GM10266 (cell line): ENCODE measurements at regions not wholly inside any gene's neighbourhood (a gene's known extent, or its start where the extent isn't known, plus 50 kb on each side); places are given as distances from the start of the nearest gene placed in this dataset.

ENCODE experiments used
- DNase-seq: peaks from one replicate; pipeline ENCODE4 v3.0.0; 2012; ENCODE audit errors: extremely low spot score
- TF ChIP-seq, protein P1 (sequence below): IDR thresholded peaks from 2 replicates; pipeline ENCODE4 v1.5.1; 2012; ENCODE audit warnings: mild to moderate bottlenecking, low read depth; ENCODE audit not compliant: control insufficient read depth, insufficient read depth; ENCODE audit errors: missing control alignments

DNA sequence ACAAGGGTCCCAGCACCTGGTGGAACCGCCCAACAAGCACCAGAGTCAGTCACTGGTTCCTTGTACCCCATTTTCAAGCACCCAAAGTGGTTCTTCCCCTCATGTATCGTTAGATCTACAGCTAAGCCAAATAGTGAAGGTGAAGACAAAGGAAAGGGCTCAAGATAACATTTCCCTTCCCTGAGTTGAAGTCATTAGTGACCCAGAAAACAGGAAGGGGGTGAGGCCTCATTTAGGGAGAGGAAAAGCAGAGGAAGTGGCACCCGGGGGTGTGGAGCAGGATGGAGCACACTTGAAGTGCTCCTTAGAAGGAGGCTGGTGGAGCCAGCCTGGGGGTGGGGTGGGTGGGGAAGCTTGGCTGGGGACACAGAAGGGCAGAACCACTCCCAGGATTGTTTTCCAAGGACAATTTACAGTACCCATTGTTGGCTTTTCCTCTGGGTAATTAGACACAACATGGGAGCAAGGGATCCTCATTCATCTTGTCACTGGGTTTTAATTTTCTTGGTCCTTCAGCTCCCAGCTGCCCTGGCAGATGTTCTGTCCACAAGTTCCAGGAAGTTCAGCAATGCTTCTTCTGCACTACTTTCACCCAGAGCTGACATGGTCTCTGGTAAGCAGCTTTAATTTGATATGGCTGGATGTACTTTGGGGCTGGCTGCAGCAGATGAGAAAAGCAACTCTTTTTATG, 73.3 kb upstream of the CD93 start:
- TF ChIP-seq, protein P1, sequence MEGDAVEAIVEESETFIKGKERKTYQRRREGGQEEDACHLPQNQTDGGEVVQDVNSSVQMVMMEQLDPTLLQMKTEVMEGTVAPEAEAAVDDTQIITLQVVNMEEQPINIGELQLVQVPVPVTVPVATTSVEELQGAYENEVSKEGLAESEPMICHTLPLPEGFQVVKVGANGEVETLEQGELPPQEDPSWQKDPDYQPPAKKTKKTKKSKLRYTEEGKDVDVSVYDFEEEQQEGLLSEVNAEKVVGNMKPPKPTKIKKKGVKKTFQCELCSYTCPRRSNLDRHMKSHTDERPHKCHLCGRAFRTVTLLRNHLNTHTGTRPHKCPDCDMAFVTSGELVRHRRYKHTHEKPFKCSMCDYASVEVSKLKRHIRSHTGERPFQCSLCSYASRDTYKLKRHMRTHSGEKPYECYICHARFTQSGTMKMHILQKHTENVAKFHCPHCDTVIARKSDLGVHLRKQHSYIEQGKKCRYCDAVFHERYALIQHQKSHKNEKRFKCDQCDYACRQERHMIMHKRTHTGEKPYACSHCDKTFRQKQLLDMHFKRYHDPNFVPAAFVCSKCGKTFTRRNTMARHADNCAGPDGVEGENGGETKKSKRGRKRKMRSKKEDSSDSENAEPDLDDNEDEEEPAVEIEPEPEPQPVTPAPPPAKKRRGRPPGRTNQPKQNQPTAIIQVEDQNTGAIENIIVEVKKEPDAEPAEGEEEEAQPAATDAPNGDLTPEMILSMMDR: no peak
- no peak for DNase-seq

DNA sequence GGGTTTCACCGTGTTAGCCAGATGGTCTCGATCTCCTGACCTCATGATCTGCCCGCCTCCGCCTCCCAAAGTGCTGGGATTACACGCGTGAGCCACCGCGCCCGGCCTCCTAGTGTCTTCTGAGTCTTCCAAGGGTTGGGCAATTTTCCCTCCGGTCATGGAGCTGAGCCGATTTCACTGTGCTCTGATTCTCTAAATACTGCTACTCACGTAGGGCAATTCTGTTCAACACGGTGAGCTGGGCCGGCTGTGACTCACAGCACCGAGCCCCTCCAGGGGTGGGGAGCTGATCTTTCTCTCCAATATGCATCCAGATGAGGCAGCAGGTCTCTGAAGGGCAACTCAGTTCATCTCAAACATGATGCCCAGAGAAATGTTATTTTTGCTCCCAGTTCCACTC, 71.6 kb upstream of the CD93 start:
- TF ChIP-seq, protein P1: no peak

DNA sequence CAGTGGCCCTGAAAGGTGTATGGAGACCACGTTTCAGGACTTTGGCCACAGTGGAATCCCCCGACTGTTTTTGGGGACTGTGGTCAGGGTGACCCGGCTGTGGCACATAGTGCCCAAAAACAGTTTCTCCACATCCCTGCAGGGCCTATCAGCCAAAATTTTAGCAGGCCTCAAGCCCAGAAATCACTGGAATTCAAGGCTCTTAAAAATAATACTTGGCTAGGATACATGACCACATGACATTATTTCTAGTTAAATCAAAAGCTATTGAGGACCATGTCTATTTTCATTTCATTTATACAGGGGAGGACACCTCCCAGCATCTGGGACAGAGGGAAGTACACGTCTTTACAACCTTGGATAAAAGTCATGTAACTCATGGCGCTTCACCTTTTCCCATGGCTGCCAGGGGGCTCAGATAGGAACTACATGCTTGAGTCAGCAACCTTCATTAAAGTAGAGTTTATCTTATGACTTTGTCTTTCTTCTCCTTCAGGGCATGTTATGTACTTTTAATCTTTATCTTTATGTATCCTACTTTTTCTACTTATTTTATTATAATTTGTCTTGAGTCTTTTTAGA, 70.8 kb upstream of the CD93 start:
- TF ChIP-seq, protein P1: no peak
- no peak for DNase-seq

More for the DNA sequence above, 71.6 kb upstream of the CD93 start:
- DNase-seq: no peak

DNA sequence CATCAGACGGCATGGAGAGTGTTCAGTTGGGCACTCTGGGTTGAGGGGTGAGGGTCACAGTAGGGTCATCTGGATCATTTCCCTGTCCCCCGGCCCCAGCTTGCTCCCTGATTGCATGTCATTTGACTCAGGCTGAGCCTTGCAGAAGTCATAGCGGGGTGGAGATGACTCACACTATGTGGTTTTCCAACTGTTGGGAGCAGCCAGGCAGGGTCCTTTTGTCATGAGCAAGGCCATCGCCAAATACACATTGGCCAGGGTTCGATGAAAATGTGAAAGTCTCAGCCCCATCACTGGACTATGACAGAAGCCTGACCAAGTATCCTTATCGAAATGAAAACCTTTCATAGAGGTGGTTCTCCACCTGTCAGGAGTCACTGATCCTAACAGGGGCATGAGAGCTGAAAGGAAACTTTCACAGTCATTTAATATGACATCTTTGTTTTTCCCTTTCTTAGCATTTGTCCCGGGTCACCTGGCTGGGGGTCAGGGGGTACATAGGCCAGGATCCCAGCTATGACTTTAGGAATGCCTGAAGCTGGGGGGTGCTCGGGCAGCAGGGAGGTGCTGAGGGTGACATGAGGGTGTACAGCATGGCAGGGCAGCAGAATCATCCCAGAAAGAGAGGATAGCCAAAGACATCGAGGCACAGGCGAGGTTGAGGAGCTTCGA, 70.2 kb upstream of the CD93 start:
- DNase-seq: no peak
- TF ChIP-seq, protein P1: no peak

DNA sequence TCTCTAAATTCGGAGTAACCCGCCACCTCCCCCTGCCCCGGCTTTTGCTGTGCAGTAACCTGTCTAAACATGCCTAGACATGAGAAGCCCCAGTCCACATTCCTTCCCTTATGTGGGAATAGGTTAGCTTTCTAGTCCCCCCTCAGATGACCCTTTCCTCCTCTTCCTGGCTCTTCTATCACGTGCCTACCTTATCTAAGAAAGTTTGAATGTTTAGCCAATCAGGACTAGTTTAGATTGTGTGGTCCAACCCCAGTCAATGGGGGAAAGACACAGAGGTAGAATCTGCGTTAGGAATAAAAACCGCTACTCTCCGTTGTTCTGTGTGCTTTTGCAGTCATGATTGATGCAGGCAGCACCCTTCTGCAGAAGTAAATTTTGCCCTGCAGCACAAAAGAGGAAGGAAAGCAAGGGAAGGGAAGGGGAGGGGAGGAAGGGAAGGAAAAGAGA, 69.0 kb upstream of the CD93 start:
- no peak for DNase-seq
- TF ChIP-seq, protein P1: no peak

DNA sequence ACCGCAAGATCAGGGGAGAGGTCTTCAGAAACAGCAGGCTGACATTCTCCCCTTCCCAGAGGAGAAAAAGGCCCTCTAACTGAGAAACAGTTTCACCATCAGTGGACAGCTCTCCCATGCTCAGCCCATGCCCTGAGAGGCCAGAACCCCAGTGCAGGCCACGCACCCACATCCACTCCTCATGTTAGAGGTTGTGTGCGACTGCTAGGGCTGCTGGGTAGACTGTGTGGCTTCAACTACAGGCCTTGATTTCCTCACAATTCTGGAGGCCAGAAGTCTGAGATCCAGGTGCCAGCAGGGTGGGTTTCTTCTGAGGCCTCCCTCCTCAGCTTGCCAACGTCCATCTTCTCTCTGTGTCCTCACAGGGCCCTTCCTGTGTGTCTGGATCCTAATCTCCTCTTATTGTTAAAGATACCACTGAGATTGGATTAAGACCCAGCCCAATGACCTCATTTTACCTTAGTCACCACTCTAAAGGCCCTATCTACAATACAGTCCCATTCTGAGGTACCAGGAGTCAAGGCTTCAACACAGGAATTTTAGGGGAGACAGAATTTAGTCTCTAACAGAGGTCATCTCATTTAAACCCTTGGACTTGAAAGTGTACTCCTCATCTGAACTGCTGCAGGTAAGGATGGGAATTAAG, 67.7 kb upstream of the CD93 start:
- DNase-seq: no peak
- TF ChIP-seq, protein P1: no peak
